Activated T-helper 17 cell treated with anti-CD3 and anti-CD28 coated beads, Interleukin-2, amount 50 U/mL, for 72 hours (primary cell): ENCODE measurements at regions not wholly inside any gene's neighbourhood (a gene's known extent, or its start where the extent isn't known, plus 50 kb on each side); places are given as distances from the start of the nearest gene placed in this dataset.

Source experiments
- ATAC-seq: fragments of 150-1000 bp; cut with Tn5 transposase; replicated peaks from 2 replicates; pipeline ENCODE4 v1.10.0; 2021; ENCODE audit warnings: mild to moderate bottlenecking, moderate library complexity
- H3K27ac Mint-ChIP-seq: one replicate; pipeline ENCODE4 v1.8.0; 2022; ENCODE audit warnings: mixed read lengths
- H3K27me3 Mint-ChIP-seq: one replicate; pipeline ENCODE4 v1.8.0; 2022; ENCODE audit warnings: mixed read lengths
- H3K36me3 Mint-ChIP-seq: one replicate; pipeline ENCODE4 v1.8.0; 2022; ENCODE audit warnings: low read depth, mild to moderate bottlenecking, mixed read lengths
- H3K4me1 Mint-ChIP-seq: one replicate; pipeline ENCODE4 v1.8.0; 2022; ENCODE audit warnings: mixed read lengths
- H3K4me3 Mint-ChIP-seq: one replicate; pipeline ENCODE4 v1.8.0; 2022; ENCODE audit warnings: mild to moderate bottlenecking, mixed read lengths
- H3K9me3 Mint-ChIP-seq: one replicate; pipeline ENCODE4 v1.8.0; 2022; ENCODE audit warnings: mixed read lengths

DNA sequence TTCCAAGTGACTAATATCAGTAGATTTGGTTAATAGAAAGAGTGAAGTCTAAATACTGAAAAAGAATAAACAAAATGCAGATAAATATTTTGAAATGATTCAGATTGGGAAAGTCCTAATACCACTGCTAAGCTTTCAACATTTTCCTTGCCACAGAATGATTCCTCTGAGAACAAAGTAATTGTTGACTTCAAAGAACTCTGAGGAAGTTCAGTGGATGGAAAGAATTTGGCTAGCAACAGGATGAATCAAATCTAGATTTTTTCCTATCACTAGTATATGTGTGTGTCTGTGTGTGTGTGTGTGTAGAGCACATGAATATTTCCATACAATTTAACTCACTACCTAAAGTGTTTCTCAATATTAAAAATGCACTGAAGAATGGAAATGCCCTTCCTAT is 107.9 kb upstream of the PREP start:
- Mint-ChIP-seq H3K36me3 (no peaks in the 10 kb centered on the region), H3K9me3 (no peaks in the 10 kb centered on the region), H3K4me1 (peaks cover 4% of the 10 kb centered on the region), H3K27me3 (peaks cover 8% of the 10 kb centered on the region), H3K4me3 (no peak overlapping the region), H3K27ac (no peak overlapping the region)
- peak; percentile 26 for ATAC-seq

- no peaks in the 10 kb centered on the region for H3K9me3 Mint-ChIP-seq
- peaks cover 4% of the 10 kb centered on the region for H3K4me1 Mint-ChIP-seq
- H3K4me3 Mint-ChIP-seq: no peak overlapping the region
- ATAC-seq: no peak
- peaks cover 5% of the 10 kb centered on the region for H3K27me3 Mint-ChIP-seq
- no peak overlapping the region for H3K27ac Mint-ChIP-seq
- no peaks in the 10 kb centered on the region for H3K36me3 Mint-ChIP-seq
Measured at GRCh38 chr6:105509506-105510331, 106.8 kb upstream of the PREP start.

- no peak overlapping the region for H3K27ac Mint-ChIP-seq
- H3K27me3 Mint-ChIP-seq: peaks cover 5% of the 10 kb centered on the region
- H3K4me1 Mint-ChIP-seq: peaks cover 4% of the 10 kb centered on the region
- H3K4me3 Mint-ChIP-seq: no peak overlapping the region
- no peak for ATAC-seq
- no peaks in the 10 kb centered on the region for H3K9me3 Mint-ChIP-seq
- no peaks in the 10 kb centered on the region for H3K36me3 Mint-ChIP-seq
Measured at GRCh38 chr6:105507811-105508210, 104.9 kb upstream of the PREP start.

DNA sequence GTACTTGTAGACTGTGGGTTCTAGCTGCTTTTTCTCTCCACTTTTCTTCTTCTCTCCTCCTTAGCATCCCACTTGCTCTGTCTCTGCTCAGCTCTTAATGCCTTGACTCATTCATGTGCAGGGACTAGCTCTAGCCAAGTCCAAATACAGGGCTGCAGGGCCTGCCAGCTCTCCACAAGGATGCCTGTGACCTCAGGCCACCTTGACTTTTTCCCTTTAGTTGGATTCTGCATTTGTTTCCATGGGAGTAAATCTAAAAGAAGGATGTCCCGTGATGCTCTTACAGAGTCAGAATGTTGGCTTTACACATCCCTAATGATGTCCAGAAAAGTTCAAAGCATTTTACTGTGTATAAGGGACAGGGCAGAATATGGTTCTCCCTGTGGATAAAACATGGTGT is 101.8 kb upstream of the PREP start:
- Mint-ChIP-seq H3K9me3 (peaks cover 3% of the 10 kb centered on the region), H3K4me1 (no peaks in the 10 kb centered on the region), H3K36me3 (no peaks in the 10 kb centered on the region), H3K27ac (no peak overlapping the region), H3K27me3 (peaks cover 5% of the 10 kb centered on the region), H3K4me3 (no peak overlapping the region)
- no peak for ATAC-seq

DNA sequence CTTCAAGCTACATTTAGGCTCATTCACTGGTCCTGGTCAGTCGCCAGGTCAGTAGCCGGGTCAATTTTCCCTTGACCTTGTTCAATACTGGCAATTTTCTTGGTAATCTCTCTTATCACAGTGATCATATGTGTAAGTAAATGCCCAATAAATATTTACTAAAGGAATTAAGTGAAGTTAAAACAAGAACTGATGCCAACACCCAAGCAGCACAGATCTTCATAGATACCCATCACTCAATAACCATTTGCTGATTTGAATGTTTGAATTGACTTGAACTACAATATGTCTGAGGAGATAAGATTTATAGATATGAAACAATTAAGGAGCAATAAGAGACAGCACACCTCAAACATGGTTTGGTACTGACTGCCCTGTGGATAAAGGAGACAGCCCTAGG is 100.8 kb upstream of the PREP start:
- no peak overlapping the region for H3K27ac Mint-ChIP-seq
- H3K4me1 Mint-ChIP-seq: no peaks in the 10 kb centered on the region
- peaks cover 3% of the 10 kb centered on the region for H3K9me3 Mint-ChIP-seq
- peaks cover 5% of the 10 kb centered on the region for H3K27me3 Mint-ChIP-seq
- H3K4me3 Mint-ChIP-seq: no peak overlapping the region
- ATAC-seq: no peak
- no peaks in the 10 kb centered on the region for H3K36me3 Mint-ChIP-seq

GRCh38 chr6:105501826-105502344 is 99.0 kb upstream of the PREP start:
- H3K4me3 Mint-ChIP-seq: no peak overlapping the region
- peaks cover 3% of the 10 kb centered on the region for H3K9me3 Mint-ChIP-seq
- H3K36me3 Mint-ChIP-seq: no peaks in the 10 kb centered on the region
- no peak overlapping the region for H3K27ac Mint-ChIP-seq
- H3K27me3 Mint-ChIP-seq: peaks cover 5% of the 10 kb centered on the region
- H3K4me1 Mint-ChIP-seq: no peaks in the 10 kb centered on the region
- no peak for ATAC-seq

GRCh38 chr6:105501246-105501645 is 98.4 kb upstream of the PREP start:
- Mint-ChIP-seq H3K36me3 (no peaks in the 10 kb centered on the region), H3K9me3 (peaks cover 3% of the 10 kb centered on the region), H3K4me3 (no peak overlapping the region), H3K27ac (no peak overlapping the region), H3K4me1 (no peaks in the 10 kb centered on the region), H3K27me3 (peaks cover 5% of the 10 kb centered on the region)
- ATAC-seq: no peak

DNA sequence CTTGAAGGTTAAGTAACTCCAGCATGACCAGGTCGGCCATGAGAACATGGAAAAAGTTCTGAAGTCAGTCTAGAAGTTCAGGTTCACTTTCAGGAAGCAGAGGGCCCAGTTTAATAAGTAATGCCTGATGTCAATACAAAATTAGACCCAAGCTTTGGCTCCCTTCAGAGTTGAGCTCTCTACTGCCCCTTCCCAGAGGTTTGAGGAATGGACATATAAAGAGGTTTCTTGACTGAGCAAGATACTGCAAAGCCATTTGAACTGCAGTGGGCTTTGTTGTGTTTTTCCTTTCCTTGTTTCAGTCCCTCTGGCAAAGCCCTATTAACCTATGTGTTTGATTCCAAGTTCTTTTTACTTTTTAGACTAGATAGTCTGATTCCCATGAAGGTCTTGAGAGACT is 97.8 kb upstream of the PREP start:
- peaks cover 3% of the 10 kb centered on the region for H3K9me3 Mint-ChIP-seq
- ATAC-seq: no peak
- H3K4me1 Mint-ChIP-seq: no peaks in the 10 kb centered on the region

DNA sequence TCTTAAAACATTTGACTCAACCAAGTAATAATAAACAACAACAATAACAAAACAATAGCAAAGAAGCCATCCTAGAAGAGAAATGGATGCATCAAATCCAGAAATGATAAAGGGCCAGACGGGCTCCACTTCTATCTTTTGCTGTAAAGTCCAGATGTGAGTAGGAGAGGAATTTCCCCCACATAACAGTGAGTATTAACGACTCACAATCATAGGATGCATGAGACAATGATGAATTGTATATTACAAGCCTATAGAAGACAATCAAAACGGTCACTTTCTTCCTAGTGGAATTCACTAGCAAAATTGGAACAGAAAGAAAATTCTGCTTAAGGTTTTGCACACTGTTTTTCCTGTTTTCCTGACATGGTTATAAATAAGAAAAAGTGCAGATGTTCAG is 97.0 kb upstream of the PREP start:
- Mint-ChIP-seq H3K4me1 (no peaks in the 10 kb centered on the region), H3K4me3 (no peak overlapping the region), H3K27ac (no peak overlapping the region), H3K36me3 (no peaks in the 10 kb centered on the region), H3K9me3 (peaks cover 3% of the 10 kb centered on the region), H3K27me3 (no peaks in the 10 kb centered on the region)
- no peak for ATAC-seq

More for the DNA sequence above, 97.8 kb upstream of the PREP start:
- Mint-ChIP-seq H3K36me3 (no peaks in the 10 kb centered on the region), H3K27me3 (peaks cover 2% of the 10 kb centered on the region), H3K4me3 (no peak overlapping the region), H3K27ac (no peak overlapping the region)

- H3K9me3 Mint-ChIP-seq: peaks cover 3% of the 10 kb centered on the region
- H3K4me1 Mint-ChIP-seq: no peaks in the 10 kb centered on the region
Measured at GRCh38 chr6:105499136-105499870, 96.4 kb upstream of the PREP start.

GRCh38 chr6:105497549-105497948 is 94.7 kb upstream of the PREP start:
- H3K27me3 Mint-ChIP-seq: no peaks in the 10 kb centered on the region
- peaks cover 3% of the 10 kb centered on the region for H3K9me3 Mint-ChIP-seq
- H3K27ac Mint-ChIP-seq: no peak overlapping the region
- no peak overlapping the region for H3K4me3 Mint-ChIP-seq
- ATAC-seq: no peak
- no peaks in the 10 kb centered on the region for H3K36me3 Mint-ChIP-seq
- peaks cover 7% of the 10 kb centered on the region for H3K4me1 Mint-ChIP-seq

More at GRCh38 chr6:105499136-105499870, 96.4 kb upstream of the PREP start:
- no peaks in the 10 kb centered on the region for H3K27me3 Mint-ChIP-seq
- H3K27ac Mint-ChIP-seq: no peak overlapping the region
- no peaks in the 10 kb centered on the region for H3K36me3 Mint-ChIP-seq
- ATAC-seq: no peak
- H3K4me3 Mint-ChIP-seq: no peak overlapping the region

DNA sequence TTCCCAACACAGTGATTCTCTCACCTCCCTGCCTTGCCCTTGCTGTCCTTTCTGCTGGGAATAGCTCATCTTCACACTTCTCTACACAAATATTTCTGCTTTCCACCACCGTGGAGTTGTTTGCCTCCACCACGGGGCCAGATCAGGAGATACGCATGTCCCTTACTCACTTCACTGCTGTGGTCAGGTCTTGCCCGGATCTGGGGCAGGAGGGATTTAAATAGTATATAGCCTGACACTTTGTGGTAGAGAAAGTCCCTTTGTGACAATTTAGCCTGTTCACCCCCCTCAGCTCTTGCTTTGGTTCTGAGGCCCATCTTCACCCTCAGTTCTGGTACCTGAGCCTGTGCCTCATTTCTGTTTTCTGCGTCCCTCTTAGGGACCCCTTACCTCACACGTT is 92.6 kb upstream of the PREP start:
- no peaks in the 10 kb centered on the region for H3K36me3 Mint-ChIP-seq
- no peak overlapping the region for H3K4me3 Mint-ChIP-seq
- no peaks in the 10 kb centered on the region for H3K9me3 Mint-ChIP-seq
- H3K27ac Mint-ChIP-seq: no peak overlapping the region
- H3K4me1 Mint-ChIP-seq: peaks cover 12% of the 10 kb centered on the region
- peak; percentile 58 for ATAC-seq
- no peaks in the 10 kb centered on the region for H3K27me3 Mint-ChIP-seq

DNA sequence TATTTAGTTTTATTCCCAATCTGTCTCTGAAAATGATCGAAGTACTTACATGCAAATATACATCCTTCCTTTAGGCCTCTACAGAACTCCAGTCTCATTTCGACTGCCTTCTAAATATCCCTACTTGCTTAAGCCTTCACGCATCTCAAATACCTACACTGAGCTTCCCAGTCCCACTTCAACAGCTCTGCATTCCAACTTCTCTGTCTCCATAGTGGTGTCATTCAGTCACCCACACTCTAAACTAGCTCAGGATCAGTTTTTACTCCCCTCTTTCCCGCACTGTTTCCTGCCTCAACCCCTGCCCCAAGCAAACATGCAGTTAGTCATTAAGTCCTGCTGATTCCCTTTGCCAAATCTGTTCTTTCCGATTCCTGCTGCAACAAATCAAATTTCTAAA is 91.8 kb upstream of the PREP start:
- ATAC-seq: no peak
- no peak overlapping the region for H3K27ac Mint-ChIP-seq
- H3K4me3 Mint-ChIP-seq: no peak overlapping the region
- H3K9me3 Mint-ChIP-seq: no peaks in the 10 kb centered on the region
- H3K36me3 Mint-ChIP-seq: no peaks in the 10 kb centered on the region
- no peaks in the 10 kb centered on the region for H3K27me3 Mint-ChIP-seq
- peaks cover 12% of the 10 kb centered on the region for H3K4me1 Mint-ChIP-seq

DNA sequence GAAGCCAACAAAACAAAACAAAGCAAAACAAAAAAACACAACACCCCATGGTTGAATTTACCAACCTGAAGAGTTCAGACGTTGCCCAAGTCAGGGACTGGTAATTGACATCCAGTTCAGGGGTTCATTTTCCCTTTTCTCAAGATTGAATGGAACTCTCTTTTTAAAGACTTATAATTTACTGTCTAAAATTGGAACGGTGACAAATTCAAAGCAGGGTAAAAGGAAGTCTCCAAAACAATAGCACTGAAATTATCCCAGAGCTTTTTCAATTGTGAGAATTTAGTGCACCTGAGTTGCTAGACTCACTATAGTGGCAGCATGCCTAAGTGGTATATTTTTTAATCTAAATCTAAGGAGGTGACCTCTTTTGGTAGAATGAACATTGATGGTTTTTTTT is 90.9 kb upstream of the PREP start:
- no peaks in the 10 kb centered on the region for H3K36me3 Mint-ChIP-seq
- peak overlapping the region; percentile 15 for H3K4me3 Mint-ChIP-seq
- no peaks in the 10 kb centered on the region for H3K27me3 Mint-ChIP-seq
- no peaks in the 10 kb centered on the region for H3K9me3 Mint-ChIP-seq
- peak overlapping the region; percentile 31 for H3K27ac Mint-ChIP-seq
- no peak for ATAC-seq
- H3K4me1 Mint-ChIP-seq: peaks cover 12% of the 10 kb centered on the region
